Adipose tissue (tissue), 3 donors: ENCODE measurements at regions not wholly inside any gene's neighbourhood (a gene's known extent, or its start where the extent isn't known, plus 50 kb on each side); places are given as distances from the start of the nearest gene placed in this dataset.

Source experiments
- H3K27ac ChIP-seq: one replicate; pipeline ENCODE4 v1.5.1; 2013; ENCODE audit warnings: low read depth, low read length
- WGBS, 3 donors: extraction: QIAGEN DNeasy Blood & Tissue Kit; methylation state at CpG; one replicate each; pipeline ENCODE4 v1.1.7; 2013; 5-methylcytosine and 5-hydroxymethylcytosine counted together
- donor health status: healthy with polysubstance abuse.
- donor health status: Bipolar disorder and iron deficiency.
- donor health status: healthy.

DNA sequence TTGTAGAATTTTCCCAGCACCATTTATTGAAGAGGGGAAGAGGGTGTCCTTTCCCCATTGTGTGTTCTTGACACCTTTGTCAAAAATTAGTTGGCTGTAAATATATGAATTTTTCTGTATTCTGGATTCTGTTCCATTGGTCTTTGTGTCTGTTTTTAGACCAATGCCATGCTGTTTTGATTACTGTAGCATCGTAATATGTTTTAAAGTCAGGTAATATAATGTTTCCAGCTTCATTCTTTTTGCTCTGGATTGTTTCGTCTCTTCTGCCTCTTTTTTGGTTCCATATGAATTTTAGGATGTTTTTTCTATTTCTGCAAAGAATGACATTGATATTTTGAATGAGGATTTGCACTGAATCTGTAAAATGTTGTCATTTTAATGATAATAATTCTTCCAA, 331.9 kb upstream of the RGS6 start:
- WGBS, 3 donors = 98 to 100% (median 99%) methylated on average over 2 of the region's 2 CpGs
- H3K27ac ChIP-seq = no peak overlapping the region

- WGBS, 3 donors = 94 to 97% (median 97%) methylated on average over 5 of the region's 5 CpGs
- no peak overlapping the region for H3K27ac ChIP-seq
Observed at GRCh38 chr14:71602524-71602923, 329.7 kb upstream of the RGS6 start.

DNA sequence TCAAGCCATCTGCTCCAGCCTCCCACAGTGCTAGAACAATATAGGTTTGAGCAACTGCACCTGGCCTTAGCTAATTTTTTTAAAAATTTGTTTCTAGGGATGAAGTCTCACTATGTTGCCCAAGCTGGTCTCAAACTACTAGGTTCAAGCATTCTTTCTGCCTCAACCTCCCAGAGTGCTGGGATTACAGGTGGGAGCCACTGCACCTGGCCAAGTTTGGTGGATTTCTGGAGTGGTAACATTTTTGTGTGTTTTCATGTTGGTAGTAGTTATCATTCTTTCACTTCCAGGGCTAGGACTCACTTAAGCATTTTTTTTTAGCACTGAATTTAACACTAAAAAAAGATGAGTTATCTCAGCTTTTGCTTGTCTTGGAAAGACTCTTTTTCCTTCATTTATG, 328.0 kb upstream of the RGS6 start:
- no peak overlapping the region for H3K27ac ChIP-seq

- WGBS, 3 donors = 95 to 98% (median 97%) methylated on average over 5 of the region's 5 CpGs
- H3K27ac ChIP-seq = no peak overlapping the region
Observed at GRCh38 chr14:71606064-71606463, 326.2 kb upstream of the RGS6 start.

DNA sequence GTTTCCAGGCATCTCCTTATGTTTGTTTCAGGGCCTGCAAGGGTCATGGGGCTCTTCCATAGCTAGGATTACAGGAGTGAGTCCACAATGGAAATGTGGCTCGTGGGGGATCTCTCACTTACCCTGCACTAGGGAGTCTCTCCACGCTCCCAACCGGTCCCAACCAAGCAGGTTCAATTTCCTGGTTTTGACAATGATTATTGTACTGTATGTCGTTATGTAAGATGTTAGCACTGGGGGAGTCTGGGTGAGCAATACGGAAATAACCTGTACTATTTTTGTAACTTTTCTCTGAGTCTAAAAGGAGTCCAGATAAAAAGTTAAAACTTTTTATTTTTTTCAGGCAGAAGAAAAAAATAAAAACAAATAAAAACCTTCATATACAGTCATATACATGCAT, 325.7 kb upstream of the RGS6 start:
- no peak overlapping the region for H3K27ac ChIP-seq
- 76 to 85% (median 78%) methylated on average over 5 of the region's 5 CpGs for WGBS, 3 donors

- no peak overlapping the region for H3K27ac ChIP-seq
- WGBS, 3 donors = 75 to 80% (median 75%) methylated on average over 3 of the region's 3 CpGs
Observed at GRCh38 chr14:71607056-71607455, 325.2 kb upstream of the RGS6 start.

DNA sequence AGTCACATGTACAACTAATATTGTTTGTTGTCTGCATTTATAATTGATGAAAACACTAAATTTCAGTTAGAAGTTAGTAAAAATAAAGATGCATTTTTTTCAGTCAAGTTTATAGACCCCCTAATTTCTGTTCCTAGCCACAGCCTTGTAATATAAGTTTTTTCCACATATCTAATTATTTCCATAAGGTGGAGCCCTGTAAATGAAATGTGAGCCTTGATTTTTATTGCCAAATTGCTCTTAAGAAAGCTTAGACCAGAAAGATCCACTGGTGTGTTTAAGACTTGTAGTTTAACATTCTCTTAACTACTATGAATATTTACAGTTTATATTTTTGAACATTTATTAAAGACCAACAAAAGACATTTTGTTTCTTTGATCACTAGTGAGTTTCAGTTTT, 322.1 kb upstream of the RGS6 start:
- no peak overlapping the region for H3K27ac ChIP-seq

DNA sequence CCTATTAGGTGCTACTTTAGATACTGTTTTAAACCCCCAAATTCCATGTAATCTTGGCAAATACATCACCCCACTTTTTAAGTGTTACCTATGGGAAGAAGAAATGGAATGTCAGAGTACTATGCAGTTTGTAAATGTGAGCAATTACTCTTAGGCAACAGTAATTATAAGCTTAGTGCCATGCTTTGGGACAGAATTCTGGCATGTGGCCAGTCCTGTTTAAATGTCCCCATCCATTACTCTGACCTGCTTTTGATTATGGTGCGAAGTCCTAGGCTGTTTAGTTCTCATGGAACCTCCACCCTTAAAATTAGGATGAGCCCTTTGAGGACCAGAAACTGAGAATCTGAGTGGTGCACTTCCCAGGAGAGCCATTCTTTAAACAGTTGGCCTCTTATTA, 321.4 kb upstream of the RGS6 start:
- no peak overlapping the region for H3K27ac ChIP-seq
- WGBS, 3 donors = 65 to 79% (median 73%) methylated on average over 1 of the region's 1 CpG

DNA sequence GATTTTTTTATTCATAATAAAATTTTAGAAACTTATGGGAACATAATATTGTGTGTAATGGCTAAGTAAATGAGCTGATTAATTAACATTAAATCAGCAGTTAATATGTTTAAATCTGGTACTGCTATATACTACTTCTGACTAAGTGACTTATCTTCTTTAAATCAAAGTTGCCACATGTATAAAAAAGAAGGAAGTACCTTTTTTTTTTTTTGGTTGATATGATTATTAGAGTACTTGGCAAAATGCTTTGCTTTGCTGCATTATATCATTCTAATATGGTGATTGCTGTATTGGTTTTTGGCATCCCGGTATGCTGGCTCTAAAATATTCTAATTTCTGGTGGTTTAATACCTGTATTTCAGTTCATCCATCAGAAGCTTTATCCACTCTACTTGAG, 319.1 kb upstream of the RGS6 start:
- 94 to 98% (median 96%) methylated on average over 1 of the region's 1 CpG for WGBS, 3 donors
- no peak overlapping the region for H3K27ac ChIP-seq

DNA sequence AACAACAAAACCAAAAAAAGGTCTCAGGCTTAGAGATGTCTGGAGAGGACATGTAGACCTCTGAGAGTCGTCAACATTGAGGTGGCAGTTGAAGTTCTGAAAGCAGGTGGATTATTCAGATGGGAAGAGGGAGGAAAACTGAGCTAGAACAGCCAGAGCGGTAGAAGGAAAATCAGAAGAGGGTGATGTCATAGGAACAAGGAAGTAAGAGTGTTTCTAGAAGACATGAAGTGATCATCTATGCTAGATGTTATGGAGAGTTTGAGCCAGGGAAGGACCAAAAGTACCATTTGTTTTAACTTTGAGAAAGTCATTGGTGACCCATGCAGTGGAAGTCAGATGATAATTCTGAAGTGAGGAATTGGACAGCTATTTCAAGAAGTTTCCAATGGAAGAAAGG, 316.2 kb upstream of the RGS6 start:
- no peak overlapping the region for H3K27ac ChIP-seq
- WGBS, 3 donors = 96 to 100% (median 97%) methylated on average over 2 of the region's 2 CpGs

GRCh38 chr14:71618047-71618446, 314.2 kb upstream of the RGS6 start:
- H3K27ac ChIP-seq = no peak overlapping the region
- WGBS, 3 donors = 91 to 95% (median 94%) methylated on average over 3 of the region's 3 CpGs

DNA sequence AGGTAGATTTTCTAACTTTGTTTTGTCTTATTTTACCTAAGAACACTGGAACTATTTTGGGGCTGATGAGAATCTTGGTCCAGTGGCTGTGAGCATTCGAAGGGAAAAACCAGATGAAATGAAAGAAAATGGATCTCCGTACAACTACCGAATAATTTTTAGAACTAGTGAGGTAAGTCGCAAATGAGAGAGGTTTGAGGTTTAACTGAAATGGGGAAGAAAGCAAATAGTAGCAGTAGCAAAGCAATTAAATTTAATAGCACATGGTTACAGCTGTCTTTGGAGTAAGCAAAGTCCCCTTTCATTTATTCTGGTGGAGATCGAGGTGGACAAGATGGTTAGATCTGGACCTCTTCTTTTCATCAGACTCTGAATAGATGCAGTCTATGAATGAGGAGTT, 313.5 kb upstream of the RGS6 start:
- no peak overlapping the region for H3K27ac ChIP-seq
- 96 to 99% (median 98%) methylated on average over 5 of the region's 5 CpGs for WGBS, 3 donors

GRCh38 chr14:71619472-71619871, 312.8 kb upstream of the RGS6 start:
- 93 to 96% (median 94%) methylated on average over 3 of the region's 3 CpGs for WGBS, 3 donors
- H3K27ac ChIP-seq = no peak overlapping the region

DNA sequence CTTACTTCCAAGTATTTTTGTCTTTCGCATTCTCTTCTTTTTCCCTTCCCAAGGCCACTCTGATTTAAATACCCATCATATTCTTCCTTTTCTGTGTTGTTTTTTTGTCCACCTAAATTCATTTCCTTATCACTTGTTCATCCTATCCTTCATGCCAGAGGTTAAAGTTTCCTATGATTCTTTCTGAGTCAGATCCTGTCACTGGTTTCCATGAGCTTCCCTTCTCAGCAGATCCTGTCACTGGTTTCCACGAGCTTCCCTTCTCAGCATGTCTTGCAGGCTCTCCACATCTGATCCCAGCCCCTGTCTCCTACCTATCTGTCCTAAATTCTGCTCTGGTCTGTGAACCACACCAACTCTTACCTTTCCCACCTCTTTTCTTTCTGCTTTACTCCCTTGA, 311.8 kb upstream of the RGS6 start:
- 90 to 95% (median 90%) methylated on average over 2 of the region's 2 CpGs for WGBS, 3 donors
- H3K27ac ChIP-seq = no peak overlapping the region

DNA sequence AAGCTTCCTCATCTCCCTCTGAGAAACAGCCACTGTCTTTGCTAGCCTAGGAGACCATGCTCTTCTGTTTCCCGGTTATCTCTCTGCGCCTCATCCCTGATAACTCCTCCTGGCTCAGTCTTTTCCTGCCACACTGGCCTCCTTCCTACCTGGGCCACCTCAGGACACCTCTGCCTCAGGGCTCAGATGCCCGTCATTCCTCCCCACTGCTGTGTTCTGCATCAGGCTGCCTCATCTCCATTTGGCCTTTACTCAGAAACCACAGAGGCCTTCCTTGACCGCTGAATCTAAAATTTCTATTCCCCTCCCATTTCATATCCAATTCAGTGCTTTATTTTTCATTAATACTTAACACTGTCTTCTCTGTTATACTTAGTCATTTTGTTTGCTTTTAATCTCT, 311.0 kb upstream of the RGS6 start:
- H3K27ac ChIP-seq = no peak overlapping the region
- WGBS, 3 donors = 96 to 98% (median 96%) methylated on average over 4 of the region's 4 CpGs

GRCh38 chr14:71621980-71622605, 310.1 kb upstream of the RGS6 start:
- no peak overlapping the region for H3K27ac ChIP-seq
- WGBS, 3 donors = 83 to 98% (median 95%) methylated on average over 4 of the region's 4 CpGs

- WGBS, 3 donors = 74 to 95% (median 95%) methylated on average over 8 of the region's 8 CpGs
- no peak overlapping the region for H3K27ac ChIP-seq
Observed at GRCh38 chr14:71623939-71624338, 308.3 kb upstream of the RGS6 start.

- 79 to 93% (median 86%) methylated on average over 6 of the region's 6 CpGs for WGBS, 3 donors
- no peak overlapping the region for H3K27ac ChIP-seq
Observed at GRCh38 chr14:71625175-71625574, 307.1 kb upstream of the RGS6 start.

GRCh38 chr14:71625891-71626701, 306.1 kb upstream of the RGS6 start:
- 75 to 84% (median 79%) methylated on average over 6 of the region's 6 CpGs for WGBS, 3 donors
- no peak overlapping the region for H3K27ac ChIP-seq

DNA sequence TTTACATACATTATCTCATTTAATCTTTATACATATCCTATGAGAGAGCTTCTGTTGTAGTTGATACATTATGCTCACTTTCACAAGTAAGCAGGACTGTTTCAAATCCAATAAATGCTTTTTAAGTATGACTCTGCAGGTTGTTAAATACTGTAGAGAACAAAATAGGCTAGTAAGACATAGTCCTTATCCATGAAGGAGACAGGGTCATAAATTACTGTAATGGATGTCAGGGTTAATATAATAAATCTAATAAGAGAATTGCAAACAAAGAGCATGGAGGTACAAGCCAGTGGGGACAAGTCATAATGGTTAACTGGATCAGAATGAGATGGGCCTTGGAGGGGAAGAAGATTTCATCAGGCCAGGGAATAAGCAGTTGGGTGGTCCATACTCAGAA, 303.8 kb upstream of the RGS6 start:
- H3K27ac ChIP-seq = no peak overlapping the region
